Fibroblast of lung (primary cell): ENCODE measurements at regions not wholly inside any gene's neighbourhood (a gene's known extent, or its start where the extent isn't known, plus 50 kb on each side); places are given as distances from the start of the nearest gene placed in this dataset.

Experiments
- EZH2 ChIP-seq: IDR thresholded peaks from 2 replicates; pipeline ENCODE4 v1.5.1; 2012; ENCODE audit warnings: low read length, control low read depth, mild to moderate bottlenecking; ENCODE audit errors: missing control alignments
- TF ChIP-seq, protein P1 (sequence below), 2 donors: IDR thresholded peaks in 1 of 2; conservative IDR thresholded peaks in 1 of 2; 1 replicate in 1 of 2; 2 replicates in 1 of 2; pipeline ENCODE4 v1.5.1; 2011 to 2012; ENCODE audit warnings: low read length in 2 of 2, control low read depth in 1 of 2, inconsistent platforms in 1 of 2, low read depth in 1 of 2, mild to moderate bottlenecking in 1 of 2

- TF ChIP-seq, protein P1, sequence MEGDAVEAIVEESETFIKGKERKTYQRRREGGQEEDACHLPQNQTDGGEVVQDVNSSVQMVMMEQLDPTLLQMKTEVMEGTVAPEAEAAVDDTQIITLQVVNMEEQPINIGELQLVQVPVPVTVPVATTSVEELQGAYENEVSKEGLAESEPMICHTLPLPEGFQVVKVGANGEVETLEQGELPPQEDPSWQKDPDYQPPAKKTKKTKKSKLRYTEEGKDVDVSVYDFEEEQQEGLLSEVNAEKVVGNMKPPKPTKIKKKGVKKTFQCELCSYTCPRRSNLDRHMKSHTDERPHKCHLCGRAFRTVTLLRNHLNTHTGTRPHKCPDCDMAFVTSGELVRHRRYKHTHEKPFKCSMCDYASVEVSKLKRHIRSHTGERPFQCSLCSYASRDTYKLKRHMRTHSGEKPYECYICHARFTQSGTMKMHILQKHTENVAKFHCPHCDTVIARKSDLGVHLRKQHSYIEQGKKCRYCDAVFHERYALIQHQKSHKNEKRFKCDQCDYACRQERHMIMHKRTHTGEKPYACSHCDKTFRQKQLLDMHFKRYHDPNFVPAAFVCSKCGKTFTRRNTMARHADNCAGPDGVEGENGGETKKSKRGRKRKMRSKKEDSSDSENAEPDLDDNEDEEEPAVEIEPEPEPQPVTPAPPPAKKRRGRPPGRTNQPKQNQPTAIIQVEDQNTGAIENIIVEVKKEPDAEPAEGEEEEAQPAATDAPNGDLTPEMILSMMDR (conservative IDR thresholded peaks at IDR 0.05 in 1 of 2, IDR thresholded peaks at IDR 0.05 in 1 of 2; ENCODE audit: low read depth in 1 of 2, low read length in 2 of 2): no peak
- TF ChIP-seq EZH2: no peak
Measured at GRCh38 chr18:41216341-41217003, 738.6 kb upstream of the PIK3C3 start.
